OCI-LY1 (cell line): ENCODE measurements at regions not wholly inside any gene's neighbourhood (a gene's known extent, or its start where the extent isn't known, plus 50 kb on each side); places are given as distances from the start of the nearest gene placed in this dataset.

ENCODE experiments used
- EZH2 ChIP-seq: fragments of 200-600 bp; sonication (generic), shearing (Covaris generic); IDR thresholded peaks from 2 replicates; pipeline ENCODE4 v1.8.0; 2017; ENCODE audit warnings: borderline replicate concordance, mixed run types, mild to moderate bottlenecking, antibody characterized with exemption, low read length, moderate library complexity, mixed read lengths
- TF ChIP-seq, protein P1 (sequence below): fragments of 200-600 bp; sonication (generic), shearing (Covaris generic); IDR thresholded peaks from 2 replicates; pipeline ENCODE4 v1.5.1; 2017; ENCODE audit warnings: mild to moderate bottlenecking, antibody characterized with exemption, low read length, moderate library complexity, mixed read lengths

DNA sequence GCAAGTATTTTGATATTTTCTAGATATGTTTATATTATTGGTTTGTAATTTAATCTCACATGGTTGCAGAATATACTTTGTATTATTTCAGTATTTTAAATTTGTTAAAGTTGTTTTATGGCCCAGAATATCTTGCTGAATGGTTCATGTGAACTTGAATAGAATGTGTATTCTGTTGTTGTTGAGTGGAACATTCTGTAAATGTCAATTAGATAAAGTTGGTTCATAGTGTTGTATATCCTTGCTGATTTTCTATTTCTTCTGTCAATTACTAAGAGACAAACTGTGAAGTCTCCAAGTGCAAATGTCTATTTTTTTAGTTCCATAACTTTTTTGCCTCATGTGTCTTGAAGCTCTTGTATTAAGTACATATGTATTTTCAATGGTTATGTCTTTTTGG lies 411.7 kb downstream of the NPIPA7 start:
- TF ChIP-seq, protein P1, sequence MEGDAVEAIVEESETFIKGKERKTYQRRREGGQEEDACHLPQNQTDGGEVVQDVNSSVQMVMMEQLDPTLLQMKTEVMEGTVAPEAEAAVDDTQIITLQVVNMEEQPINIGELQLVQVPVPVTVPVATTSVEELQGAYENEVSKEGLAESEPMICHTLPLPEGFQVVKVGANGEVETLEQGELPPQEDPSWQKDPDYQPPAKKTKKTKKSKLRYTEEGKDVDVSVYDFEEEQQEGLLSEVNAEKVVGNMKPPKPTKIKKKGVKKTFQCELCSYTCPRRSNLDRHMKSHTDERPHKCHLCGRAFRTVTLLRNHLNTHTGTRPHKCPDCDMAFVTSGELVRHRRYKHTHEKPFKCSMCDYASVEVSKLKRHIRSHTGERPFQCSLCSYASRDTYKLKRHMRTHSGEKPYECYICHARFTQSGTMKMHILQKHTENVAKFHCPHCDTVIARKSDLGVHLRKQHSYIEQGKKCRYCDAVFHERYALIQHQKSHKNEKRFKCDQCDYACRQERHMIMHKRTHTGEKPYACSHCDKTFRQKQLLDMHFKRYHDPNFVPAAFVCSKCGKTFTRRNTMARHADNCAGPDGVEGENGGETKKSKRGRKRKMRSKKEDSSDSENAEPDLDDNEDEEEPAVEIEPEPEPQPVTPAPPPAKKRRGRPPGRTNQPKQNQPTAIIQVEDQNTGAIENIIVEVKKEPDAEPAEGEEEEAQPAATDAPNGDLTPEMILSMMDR, result no peak
- TF ChIP-seq EZH2, result no peak
